GM12878 (cell line): ENCODE measurements at regions not wholly inside any gene's neighbourhood (a gene's known extent, or its start where the extent isn't known, plus 50 kb on each side); places are given as distances from the start of the nearest gene placed in this dataset.

Source experiments
- ATAC-seq: fragments of 200-7000 bp; cut with Tn5 transposase; 3 replicates; pipeline ENCODE4 v1.9.1; 2020; ENCODE audit warnings: mild to moderate bottlenecking, moderate library complexity
- BruUV-seq: library from RNA; stranded (reverse); fragments of 400-500 nt; replicated peaks from 2 replicates; lab custom pipeline; 2021; lab: Mats Ljungman, UMichigan
- CTCF ChIA-PET: fragments of 300-600 bp; sonication (Branson Sonifier 250); formaldehyde crosslinking; extraction: SDS; loops from one replicate; lab custom pipeline; 2021; ENCODE audit warnings: inconsistent platforms; lab: Yijun Ruan, JAX
- POLR2A ChIA-PET: fragments of 350-600 bp; formaldehyde crosslinking; extraction: SDS; loops from one replicate; lab custom pipeline; 2021; ENCODE audit warnings: inconsistent platforms; lab: Charles Lee
- RAD21 ChIA-PET: fragments of 300-600 bp; sonication (Branson Sonifier 250); formaldehyde crosslinking; loops from one replicate; lab custom pipeline; 2023; ENCODE audit warnings: antibody characterized with exemption; ENCODE audit not compliant: unreplicated experiment; lab: Charles Lee
- SMC1A ChIA-PET: fragments of 300-600 bp; sonication (Branson Sonifier 250); formaldehyde crosslinking; loops from one replicate; lab custom pipeline; 2023; ENCODE audit not compliant: unreplicated experiment, uncharacterized antibody; lab: Charles Lee
- DNase-seq: peaks from one replicate; pipeline ENCODE4 v3.0.0-alpha.2; 2011; ENCODE audit warnings: low read depth, low spot score
- FAIRE-seq: peaks from 3 replicates; lab custom pipeline; 2011; peaks lifted over from hg19 to GRCh38; lab: Jason Lieb, UNC
- H2AFZ ChIP-seq: 2 replicates; pipeline ENCODE4 v1.6.0; 2011; ENCODE audit warnings: low read depth, low read length, control low read depth; ENCODE audit not compliant: control insufficient read depth
- H3K27ac ChIP-seq: 2 replicates; pipeline ENCODE4 v1.5.1; 2011; ENCODE audit warnings: control low read depth; ENCODE audit not compliant: control insufficient read depth, insufficient read depth
- H3K27me3 ChIP-seq, 2 experiments: replicated peaks in 1 of 2; 2 replicates each; pipeline versions ENCODE4 v1.6.0 to v1.6.1; 2011; ENCODE audit warnings: low read length in 1 of 2; ENCODE audit not compliant: control insufficient read depth in 2 of 2, insufficient read depth in 2 of 2
- H3K36me3 ChIP-seq, 2 experiments: 2 replicates each; pipeline ENCODE4 v1.5.1; 2011; ENCODE audit warnings: low read length in 1 of 2; ENCODE audit not compliant: control insufficient read depth in 2 of 2, insufficient read depth in 2 of 2
- H3K4me1 ChIP-seq: 2 replicates; pipeline ENCODE4 v1.6.1; 2011; ENCODE audit warnings: mild to moderate bottlenecking, low read length, moderate library complexity, mixed read lengths; ENCODE audit not compliant: control insufficient read depth, insufficient read depth
- H3K4me2 ChIP-seq: 2 replicates; pipeline ENCODE4 v1.6.0; 2011; ENCODE audit warnings: control low read depth; ENCODE audit not compliant: control insufficient read depth, insufficient read depth
- H3K4me3 ChIP-seq: fragments of 200-600 bp; sonication (generic); 2 replicates; pipeline ENCODE4 v1.5.1; 2016
- H3K79me2 ChIP-seq: 2 replicates; pipeline ENCODE4 v1.6.0; 2011; ENCODE audit warnings: low read length; ENCODE audit not compliant: control insufficient read depth, insufficient read depth
- H3K9ac ChIP-seq: 2 replicates; pipeline ENCODE4 v1.8.0; 2011; ENCODE audit warnings: low read length, control low read depth, mixed read lengths; ENCODE audit not compliant: control insufficient read depth, insufficient read depth
- H3K9me3 ChIP-seq: replicated peaks from 3 replicates; pipeline ENCODE4 v1.5.1; 2011; ENCODE audit warnings: mild to moderate bottlenecking, low read length; ENCODE audit not compliant: control insufficient read depth, insufficient read depth
- H4K20me1 ChIP-seq: 2 replicates; pipeline ENCODE4 v1.6.0; 2011; ENCODE audit not compliant: control insufficient read depth, insufficient read depth
- BCL11A ChIP-seq: IDR thresholded peaks from 2 replicates; pipeline ENCODE4 v1.6.1; 2011; ENCODE audit warnings: low read depth, low read length
- CBFB ChIP-seq: IDR thresholded peaks from 2 replicates; pipeline ENCODE4 v1.6.1; 2016; ENCODE audit warnings: antibody characterized with exemption, low read depth
- CHD1 ChIP-seq: IDR thresholded peaks from 2 replicates; pipeline ENCODE4 v1.6.1; 2012; ENCODE audit warnings: low read depth, low read length, improper control_type of control experiment
- EED ChIP-seq: sonication (generic); IDR thresholded peaks from 2 replicates; pipeline ENCODE4 v1.6.1; 2016; ENCODE audit warnings: antibody characterized with exemption, low read depth
- FOS ChIP-seq: IDR thresholded peaks from 3 replicates; pipeline ENCODE4 v1.6.1; 2011; ENCODE audit warnings: borderline replicate concordance; ENCODE audit not compliant: insufficient read length; ENCODE audit errors: extremely low read depth
- FOXM1 ChIP-seq: IDR thresholded peaks from 2 replicates; pipeline ENCODE4 v1.6.1; 2012; ENCODE audit warnings: low read depth, mild to moderate bottlenecking, inconsistent platforms, low read length, moderate library complexity
- MEF2A ChIP-seq: IDR thresholded peaks from 2 replicates; pipeline ENCODE4 v1.6.1; 2011; ENCODE audit warnings: low read depth, mild to moderate bottlenecking, low read length, moderate library complexity; ENCODE audit not compliant: insufficient read depth
- PAX5 ChIP-seq: IDR thresholded peaks from 2 replicates; pipeline ENCODE4 v1.6.1; 2011; ENCODE audit warnings: low read depth, low read length, borderline replicate concordance
- RAD51 ChIP-seq: fragments of 450-650 bp; IDR thresholded peaks from 2 replicates; pipeline ENCODE4 v1.6.1; 2016; ENCODE audit warnings: moderate library complexity, mild to moderate bottlenecking, inconsistent platforms
- RUNX3 ChIP-seq: IDR thresholded peaks from 2 replicates; pipeline ENCODE4 v1.6.1; 2012; ENCODE audit warnings: low read length, inconsistent platforms
- SIX5 ChIP-seq: IDR thresholded peaks from 2 replicates; pipeline ENCODE4 v1.6.1; 2011; ENCODE audit warnings: mild to moderate bottlenecking, low read depth, low read length, moderate library complexity; ENCODE audit not compliant: severe bottlenecking
- TAF1 ChIP-seq: IDR thresholded peaks from 2 replicates; pipeline ENCODE4 v1.6.1; 2011; ENCODE audit warnings: mild to moderate bottlenecking, low read depth, low read length, borderline replicate concordance
- WRNIP1 ChIP-seq: IDR thresholded peaks from 2 replicates; pipeline ENCODE4 v1.6.1; 2011; ENCODE audit warnings: low read depth, low read length, improper control_type of control experiment, borderline replicate concordance
- ZNF24 ChIP-seq: fragments of 450-650 bp; IDR thresholded peaks from 2 replicates; pipeline ENCODE4 v1.6.1; 2017; ENCODE audit warnings: antibody characterized with exemption, mild to moderate bottlenecking
- WGBS: methylation state at CpG from one replicate; pipeline ENCODE4 v1.1.6; 2016; ENCODE audit warnings: low lambda C conversion rate; ENCODE audit not compliant: insufficient replicate concordance, insufficient coverage; ENCODE audit errors: missing lambda C conversion rate; 5-methylcytosine and 5-hydroxymethylcytosine counted together
- in situ Hi-C: fragments of 300-500 bp; cut with MboI; formaldehyde crosslinking; loops from 9 replicates; pipeline ENCODE4 v1.14.3; 2018; ENCODE audit warnings: mixed read lengths
- intact Hi-C: fragments of 100-400 bp; cut with micrococcal nuclease; formaldehyde crosslinking; loops from one replicate; pipeline ENCODE4 v1.14.2; 2022; ENCODE audit not compliant: unreplicated experiment
- TF ChIP-seq, protein P1 (sequence below): fragments of 450-650 bp; formaldehyde crosslinking; IDR thresholded peaks from 2 replicates; pipeline ENCODE4 v1.4.0; 2022; ENCODE audit warnings: mild to moderate bottlenecking, moderate library complexity
- TF ChIP-seq, protein P2 (sequence below): IDR thresholded peaks from 2 replicates; pipeline ENCODE4 v1.6.1; 2011; ENCODE audit warnings: borderline replicate concordance, low read depth, mild to moderate bottlenecking, moderate library complexity, low read length; ENCODE audit not compliant: insufficient read depth, poor library complexity, severe bottlenecking

DNA sequence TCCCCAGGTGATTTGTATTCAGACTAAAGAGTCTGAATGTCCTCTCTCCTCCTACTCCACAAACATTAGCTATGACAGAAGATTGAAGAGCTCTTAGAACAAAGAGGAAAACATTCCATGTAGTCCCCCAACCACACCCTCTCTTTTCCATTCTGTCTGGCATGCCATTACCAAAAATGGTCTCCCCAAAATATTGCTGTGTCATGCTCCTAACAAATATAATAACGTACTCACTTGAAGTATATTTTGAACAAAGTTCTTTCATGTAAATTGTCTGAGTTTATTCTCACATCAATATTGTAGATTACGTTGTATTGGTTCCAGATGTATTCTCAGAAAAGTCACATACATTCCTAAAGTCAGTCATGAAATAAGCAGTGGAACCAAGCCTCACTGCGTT, 467.3 kb upstream of the IRAK1BP1 start:
- no peak overlapping the region for H3K4me2 ChIP-seq
- CTCF ChIA-PET: no interaction called here
- no peaks in the 10 kb centered on the region for H3K27me3 ChIP-seq
- TF ChIP-seq PAX5 (no peak), WRNIP1 (no peak), FOS (no peak), CHD1 (no peak), ZNF24 (no peak), BCL11A (no peak), RUNX3 (no peak), SIX5 (no peak), FOXM1 (no peak), TAF1 (no peak), MEF2A (no peak), CBFB (no peak), RAD51 (no peak), EED (no peak)
- TF ChIP-seq, protein P1, sequence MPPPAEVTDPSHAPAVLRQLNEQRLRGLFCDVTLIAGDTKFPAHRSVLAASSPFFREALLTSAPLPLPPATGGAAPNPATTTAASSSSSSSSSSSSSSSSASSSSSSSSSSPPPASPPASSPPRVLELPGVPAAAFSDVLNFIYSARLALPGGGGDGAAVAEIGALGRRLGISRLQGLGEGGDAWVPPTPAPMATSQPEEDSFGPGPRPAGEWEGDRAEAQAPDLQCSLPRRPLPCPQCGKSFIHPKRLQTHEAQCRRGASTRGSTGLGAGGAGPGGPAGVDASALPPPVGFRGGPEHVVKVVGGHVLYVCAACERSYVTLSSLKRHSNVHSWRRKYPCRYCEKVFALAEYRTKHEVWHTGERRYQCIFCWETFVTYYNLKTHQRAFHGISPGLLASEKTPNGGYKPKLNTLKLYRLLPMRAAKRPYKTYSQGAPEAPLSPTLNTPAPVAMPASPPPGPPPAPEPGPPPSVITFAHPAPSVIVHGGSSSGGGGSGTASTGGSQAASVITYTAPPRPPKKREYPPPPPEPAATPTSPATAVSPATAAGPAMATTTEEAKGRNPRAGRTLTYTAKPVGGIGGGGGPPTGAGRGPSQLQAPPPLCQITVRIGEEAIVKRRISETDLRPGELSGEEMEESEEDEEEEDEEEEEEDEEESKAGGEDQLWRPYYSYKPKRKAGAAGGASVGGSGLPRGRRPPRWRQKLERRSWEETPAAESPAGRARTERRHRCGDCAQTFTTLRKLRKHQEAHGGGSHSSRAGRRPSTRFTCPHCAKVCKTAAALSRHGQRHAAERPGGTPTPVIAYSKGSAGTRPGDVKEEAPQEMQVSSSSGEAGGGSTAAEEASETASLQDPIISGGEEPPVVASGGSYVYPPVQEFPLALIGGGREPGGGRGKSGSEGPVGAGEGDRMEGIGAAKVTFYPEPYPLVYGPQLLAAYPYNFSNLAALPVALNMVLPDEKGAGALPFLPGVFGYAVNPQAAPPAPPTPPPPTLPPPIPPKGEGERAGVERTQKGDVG (CRISPR knock-in tag): no peak
- TF ChIP-seq, protein P2, sequence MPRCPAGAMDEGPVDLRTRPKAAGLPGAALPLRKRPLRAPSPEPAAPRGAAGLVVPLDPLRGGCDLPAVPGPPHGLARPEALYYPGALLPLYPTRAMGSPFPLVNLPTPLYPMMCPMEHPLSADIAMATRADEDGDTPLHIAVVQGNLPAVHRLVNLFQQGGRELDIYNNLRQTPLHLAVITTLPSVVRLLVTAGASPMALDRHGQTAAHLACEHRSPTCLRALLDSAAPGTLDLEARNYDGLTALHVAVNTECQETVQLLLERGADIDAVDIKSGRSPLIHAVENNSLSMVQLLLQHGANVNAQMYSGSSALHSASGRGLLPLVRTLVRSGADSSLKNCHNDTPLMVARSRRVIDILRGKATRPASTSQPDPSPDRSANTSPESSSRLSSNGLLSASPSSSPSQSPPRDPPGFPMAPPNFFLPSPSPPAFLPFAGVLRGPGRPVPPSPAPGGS: no peak
- H3K9me3 ChIP-seq: no peaks in the 10 kb centered on the region
- H3K36me3 ChIP-seq: no peaks in the 10 kb centered on the region
- H3K9ac ChIP-seq: no peak overlapping the region
- FAIRE-seq: no peak
- H3K79me2 ChIP-seq: no peaks in the 10 kb centered on the region
- SMC1A ChIA-PET: no interaction called here
- no peaks in the 10 kb centered on the region for H4K20me1 ChIP-seq
- BruUV-seq: no TSS peak
- no peaks in the 10 kb centered on the region for H3K4me1 ChIP-seq
- RAD21 ChIA-PET: no interaction called here
- 3% methylated on average over 3 of the region's 3 CpGs for WGBS
- H2AFZ ChIP-seq: no peak overlapping the region
- POLR2A ChIA-PET: no interaction called here
- DNase-seq: no peak
- intact Hi-C loops: no loop called here
- H3K4me3 ChIP-seq: no peak overlapping the region
- ATAC-seq: no peak
- no peak overlapping the region for H3K27ac ChIP-seq
- in situ Hi-C loops: no loop called here
